HG03460 (cell line): ENCODE measurements at regions not wholly inside any gene's neighbourhood (a gene's known extent, or its start where the extent isn't known, plus 50 kb on each side); places are given as distances from the start of the nearest gene placed in this dataset.
"Not testable (repeated sequence)": the region's sequence is repeated elsewhere in the genome, so short reads cannot be mapped to it uniquely, and the experiment has no call there.

Experiments used
- ATAC-seq: cut with Tn5 transposase; IDR thresholded peaks from one replicate; pipeline ENCODE4 v1.9.1; 2021; ENCODE audit not compliant: unreplicated experiment

GRCh38 chr1:228846952-228847351, 111.7 kb downstream of the RHOU start:
- ATAC-seq, result no peak

GRCh38 chr1:228847451-228847850, 112.2 kb downstream of the RHOU start:
- not testable (repeated sequence) for ATAC-seq

- no peak for ATAC-seq
Measured at GRCh38 chr1:228848406-228848805, 113.1 kb downstream of the RHOU start.

GRCh38 chr1:228849011-228849541, 113.8 kb downstream of the RHOU start:
- ATAC-seq, result peak; percentile 90

GRCh38 chr1:228850141-228851100, 115.1 kb downstream of the RHOU start:
- ATAC-seq, result no peak

- ATAC-seq, result no peak
Measured at GRCh38 chr1:228851193-228851592, 115.9 kb downstream of the RHOU start.

GRCh38 chr1:228851618-228852017, 116.3 kb downstream of the RHOU start:
- no peak for ATAC-seq

- no peak for ATAC-seq
Measured at GRCh38 chr1:228852024-228852423, 116.7 kb downstream of the RHOU start.

- ATAC-seq, result no peak
Measured at GRCh38 chr1:228852511-228853088, 117.3 kb downstream of the RHOU start.

- ATAC-seq, result no peak
Measured at GRCh38 chr1:228853191-228853590, 117.9 kb downstream of the RHOU start.

- no peak for ATAC-seq
Measured at GRCh38 chr1:228853637-228854036, 118.4 kb downstream of the RHOU start.

GRCh38 chr1:228854907-228855306, 119.6 kb downstream of the RHOU start:
- no peak for ATAC-seq

GRCh38 chr1:228857611-228858010, 122.3 kb downstream of the RHOU start:
- no peak for ATAC-seq

- peak; percentile 72 for ATAC-seq
Measured at GRCh38 chr1:228860911-228861831, 125.9 kb downstream of the RHOU start.

GRCh38 chr1:228861832-228862180, 126.5 kb downstream of the RHOU start:
- no peak for ATAC-seq

- ATAC-seq, result no peak
Measured at GRCh38 chr1:228862542-228863505, 127.5 kb downstream of the RHOU start.

- no peak for ATAC-seq
Measured at GRCh38 chr1:228863776-228864175, 128.5 kb downstream of the RHOU start.

GRCh38 chr1:228865627-228866330, 130.5 kb downstream of the RHOU start:
- no peak for ATAC-seq

- no peak for ATAC-seq
Measured at GRCh38 chr1:228866468-228866867, 131.2 kb downstream of the RHOU start.
